ENCODE measurements at regions not wholly inside any gene's neighbourhood (a gene's known extent, or its start where the extent isn't known, plus 50 kb on each side); places are given as distances from the start of the nearest gene placed in this dataset.

DNA sequence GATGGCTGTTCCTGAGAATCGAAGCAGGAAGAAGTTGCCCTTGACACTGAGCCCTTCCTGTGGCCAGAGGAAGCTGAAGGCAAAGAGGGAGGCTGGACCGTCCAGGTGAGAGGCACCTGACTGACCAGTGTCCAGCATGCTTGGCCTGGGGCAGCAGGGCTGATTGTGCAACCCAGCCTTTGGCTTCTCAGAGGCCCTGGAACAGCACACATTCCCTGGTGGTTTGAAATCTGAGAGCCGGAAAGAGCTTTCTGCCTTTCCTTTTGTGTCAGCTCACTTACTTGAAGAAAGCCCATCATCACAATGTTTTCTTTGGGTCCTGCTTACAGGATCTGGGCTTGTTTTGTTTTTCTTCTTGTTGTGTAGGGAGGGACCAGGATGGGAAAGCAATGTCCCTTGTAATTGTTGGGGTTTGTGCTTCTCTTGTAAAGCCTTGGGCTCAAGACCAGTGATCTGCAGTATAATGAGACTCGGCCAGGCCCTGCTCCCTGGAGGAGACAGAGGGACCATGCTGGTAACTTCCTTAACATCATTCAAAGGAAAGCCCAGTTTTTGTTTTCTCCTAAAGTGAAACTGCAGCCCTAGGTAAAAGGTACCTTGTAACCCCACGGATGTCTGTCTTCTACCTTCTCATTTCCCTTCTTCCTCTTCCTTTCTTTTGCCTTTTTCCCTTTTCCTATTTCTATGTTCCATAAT is 213.7 kb downstream of the NXNL2 start:
- TF ChIP-seq CTCF (IDR thresholded peaks at IDR 0.05; ENCODE audit: low read length) (no peak), EZH2 (IDR thresholded peaks at IDR 0.05; ENCODE audit: borderline replicate concordance, low read length) (no peak)

Data from OCI-LY1 (cell line).